OCI-LY3 (cell line): ENCODE measurements at regions not wholly inside any gene's neighbourhood (a gene's known extent, or its start where the extent isn't known, plus 50 kb on each side); places are given as distances from the start of the nearest gene placed in this dataset.

Source experiments
- EZH2phosphoT487 ChIP-seq: fragments of 200-600 bp; shearing (Covaris generic); IDR thresholded peaks from 2 replicates; pipeline ENCODE4 v1.6.1; 2018; ENCODE audit warnings: antibody characterized with exemption, mixed run types, low read depth
- TF ChIP-seq, protein P1 (sequence below): fragments of 200-600, 300-600 bp; sonication (generic); IDR thresholded peaks from 2 replicates; pipeline ENCODE4 v1.5.1; 2014; ENCODE audit warnings: antibody characterized with exemption, low read length, low read depth

DNA sequence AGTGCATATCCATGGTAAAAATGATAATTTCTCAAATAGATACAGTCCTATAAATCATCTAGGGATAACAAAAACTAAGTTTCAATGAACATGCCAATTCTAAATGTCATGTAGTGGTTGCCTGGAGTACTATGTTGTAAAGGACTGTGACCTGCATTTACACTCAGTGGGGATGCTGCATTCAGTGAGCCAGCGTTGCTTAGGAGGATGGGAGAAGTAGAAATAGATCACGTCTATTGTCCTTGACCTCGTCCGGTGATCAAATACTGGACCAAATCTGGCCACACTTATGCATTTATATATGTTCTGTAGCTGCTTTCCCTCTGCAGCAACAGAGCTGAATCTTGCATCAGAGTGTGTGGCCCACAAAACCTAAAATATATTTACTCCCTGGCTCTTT is 139.0 kb upstream of the ETAA1 start:
- TF ChIP-seq, protein P1, sequence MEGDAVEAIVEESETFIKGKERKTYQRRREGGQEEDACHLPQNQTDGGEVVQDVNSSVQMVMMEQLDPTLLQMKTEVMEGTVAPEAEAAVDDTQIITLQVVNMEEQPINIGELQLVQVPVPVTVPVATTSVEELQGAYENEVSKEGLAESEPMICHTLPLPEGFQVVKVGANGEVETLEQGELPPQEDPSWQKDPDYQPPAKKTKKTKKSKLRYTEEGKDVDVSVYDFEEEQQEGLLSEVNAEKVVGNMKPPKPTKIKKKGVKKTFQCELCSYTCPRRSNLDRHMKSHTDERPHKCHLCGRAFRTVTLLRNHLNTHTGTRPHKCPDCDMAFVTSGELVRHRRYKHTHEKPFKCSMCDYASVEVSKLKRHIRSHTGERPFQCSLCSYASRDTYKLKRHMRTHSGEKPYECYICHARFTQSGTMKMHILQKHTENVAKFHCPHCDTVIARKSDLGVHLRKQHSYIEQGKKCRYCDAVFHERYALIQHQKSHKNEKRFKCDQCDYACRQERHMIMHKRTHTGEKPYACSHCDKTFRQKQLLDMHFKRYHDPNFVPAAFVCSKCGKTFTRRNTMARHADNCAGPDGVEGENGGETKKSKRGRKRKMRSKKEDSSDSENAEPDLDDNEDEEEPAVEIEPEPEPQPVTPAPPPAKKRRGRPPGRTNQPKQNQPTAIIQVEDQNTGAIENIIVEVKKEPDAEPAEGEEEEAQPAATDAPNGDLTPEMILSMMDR = no peak
- TF ChIP-seq EZH2phosphoT487 = no peak
